ENCODE measurements at regions not wholly inside any gene's neighbourhood (a gene's known extent, or its start where the extent isn't known, plus 50 kb on each side); places are given as distances from the start of the nearest gene placed in this dataset.
"Not testable (repeated sequence)": the region's sequence is repeated elsewhere in the genome, so short reads cannot be mapped to it uniquely, and the experiment has no call there.

DNA sequence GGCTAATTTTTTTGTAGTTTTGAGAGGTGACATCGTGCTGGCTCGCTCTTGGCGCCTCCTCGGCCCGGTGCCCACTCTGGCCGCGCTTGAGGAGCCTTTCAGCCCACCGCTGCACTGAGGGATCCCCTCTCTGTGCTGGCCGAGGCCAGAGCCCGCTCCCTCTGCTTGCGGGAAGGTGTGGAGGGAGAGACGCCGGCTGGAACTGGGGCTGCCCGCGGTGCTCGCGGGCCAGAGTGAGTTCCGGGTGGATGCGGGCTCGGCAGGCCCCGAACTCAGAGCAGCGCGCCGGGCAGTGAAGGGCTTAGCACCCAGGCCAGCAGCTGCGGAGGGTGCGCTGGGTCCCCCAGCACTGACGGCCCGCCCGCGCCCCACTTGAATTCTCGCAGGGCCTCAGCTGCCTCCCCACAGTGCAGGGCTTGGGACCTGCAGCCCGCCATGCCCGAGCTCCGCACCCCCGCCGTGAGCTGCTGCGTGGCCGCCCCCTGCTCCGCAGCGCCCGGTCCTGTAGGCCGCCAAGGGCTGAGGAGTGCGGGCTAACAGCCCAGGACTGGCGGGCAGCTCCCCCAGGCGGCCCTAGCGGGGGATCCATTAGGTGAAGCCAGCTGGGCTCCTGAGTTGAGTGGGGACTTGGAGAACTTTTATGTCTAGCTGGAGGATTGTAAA lies 113.2 kb upstream of the ZSWIM2 start:
- Histone ChIP-seq H3K9ac (ENCODE audit: insufficient read length) (no peak overlapping the region), H3K27ac (no peak overlapping the region), H3K9me3 (ENCODE audit: low read depth, low read length) (no peaks in the 10 kb centered on the region), H3K36me3 (ENCODE audit: insufficient read depth, low read length) (no peaks in the 10 kb centered on the region), H3K4me3 (no peak overlapping the region)
- DNase-seq (ENCODE audit: low read depth, low spot score) = no peak
- no peak for TF ChIP-seq POLR2AphosphoS5 (IDR thresholded peaks at IDR 0.05; ENCODE audit: borderline replicate concordance, low read depth, low read length)
- TF ChIP-seq FOXP2 (optimal IDR thresholded peaks at IDR 0.05; ENCODE audit: control extremely low read depth, extremely low read length, insufficient read depth) = no peak
- no peak for TF ChIP-seq EZH2 (IDR thresholded peaks at IDR 0.05)

DNA sequence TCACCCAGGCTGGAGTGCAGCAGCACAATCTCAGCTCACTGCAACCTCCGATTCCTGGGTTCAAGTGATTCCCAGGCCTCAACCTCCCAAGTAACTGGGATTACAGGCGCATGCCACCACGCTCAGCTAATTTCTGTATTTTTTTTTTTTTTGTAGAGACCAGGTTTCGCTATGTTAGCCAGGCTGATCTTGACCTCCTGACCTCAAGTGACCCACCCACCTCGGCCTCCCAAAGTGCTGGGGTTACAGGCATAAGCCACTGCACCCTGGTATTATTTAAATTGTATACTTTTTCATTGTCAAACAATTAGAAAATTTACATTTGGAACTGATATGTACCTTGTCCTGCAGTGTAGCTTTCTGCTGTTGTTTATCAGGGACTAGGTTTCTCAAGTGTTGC lies 111.3 kb upstream of the ZSWIM2 start:
- H3K36me3 ChIP-seq (ENCODE audit: insufficient read depth, low read length); H3K9ac ChIP-seq (ENCODE audit: insufficient read length); H3K9me3 ChIP-seq (ENCODE audit: low read depth, low read length); DNase-seq (ENCODE audit: low read depth, low spot score); H3K27ac ChIP-seq; H3K4me3 ChIP-seq: not testable (repeated sequence)

DNA sequence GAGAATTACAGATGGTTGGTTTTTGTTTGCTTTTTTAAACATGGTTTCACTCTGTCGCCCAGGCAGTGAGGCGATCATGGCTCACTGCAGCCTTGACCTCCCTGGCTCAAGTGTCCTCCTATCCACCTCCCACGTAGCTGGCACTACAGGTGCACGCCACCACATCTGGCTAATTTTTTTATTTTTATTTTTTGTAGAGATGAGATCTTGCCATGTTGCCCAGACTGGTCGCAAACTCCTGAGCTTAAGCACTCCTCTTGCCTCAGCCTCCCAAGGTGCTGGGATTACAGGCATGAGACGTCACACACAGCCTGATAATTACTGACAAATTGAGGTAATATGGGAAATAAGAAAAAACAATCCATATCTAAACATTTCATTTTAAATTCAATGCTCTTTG lies 110.5 kb upstream of the ZSWIM2 start:
- H3K9ac ChIP-seq (ENCODE audit: insufficient read length) = no peak overlapping the region
- H3K9me3 ChIP-seq (ENCODE audit: low read depth, low read length) = no peaks in the 10 kb centered on the region
- no peak for DNase-seq (ENCODE audit: low read depth, low spot score)
- H3K4me3 ChIP-seq = no peak overlapping the region
- TF ChIP-seq FOXP2 (optimal IDR thresholded peaks at IDR 0.05; ENCODE audit: control extremely low read depth, extremely low read length, insufficient read depth) = no peak
- TF ChIP-seq POLR2AphosphoS5 (IDR thresholded peaks at IDR 0.05; ENCODE audit: borderline replicate concordance, low read depth, low read length) = no peak
- TF ChIP-seq EZH2 (IDR thresholded peaks at IDR 0.05) = no peak
- H3K36me3 ChIP-seq (ENCODE audit: insufficient read depth, low read length) = no peaks in the 10 kb centered on the region
- no peak overlapping the region for H3K27ac ChIP-seq

DNA sequence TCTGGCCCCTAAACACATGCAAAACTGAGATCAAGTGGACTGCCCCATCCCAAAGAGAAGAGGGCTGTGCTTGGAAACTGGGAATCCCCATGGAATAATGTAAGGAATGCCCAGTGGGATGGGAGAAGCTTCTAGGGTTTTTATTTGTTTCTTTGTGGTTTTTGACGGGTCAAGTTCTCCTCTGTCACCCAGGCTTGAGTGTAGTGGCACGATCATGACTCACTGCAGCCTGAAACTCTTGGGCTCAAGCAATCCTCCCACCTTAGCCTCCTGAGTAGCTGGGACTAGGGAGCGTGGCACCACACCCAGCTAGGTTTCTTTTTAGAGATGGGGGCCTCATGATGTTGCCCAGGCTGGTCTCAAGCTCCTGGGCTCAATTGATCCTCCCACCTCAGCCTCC lies 101.7 kb upstream of the ZSWIM2 start:
- no peak for DNase-seq (ENCODE audit: low read depth, low spot score)
- Histone ChIP-seq H3K9me3 (ENCODE audit: low read depth, low read length) (no peaks in the 10 kb centered on the region), H3K4me3 (no peak overlapping the region), H3K36me3 (ENCODE audit: insufficient read depth, low read length) (no peaks in the 10 kb centered on the region), H3K9ac (ENCODE audit: insufficient read length) (no peak overlapping the region), H3K27ac (no peak overlapping the region)
- no peak for TF ChIP-seq POLR2AphosphoS5 (IDR thresholded peaks at IDR 0.05; ENCODE audit: borderline replicate concordance, low read depth, low read length)
- no peak for TF ChIP-seq FOXP2 (optimal IDR thresholded peaks at IDR 0.05; ENCODE audit: control extremely low read depth, extremely low read length, insufficient read depth)
- no peak for TF ChIP-seq EZH2 (IDR thresholded peaks at IDR 0.05)

DNA sequence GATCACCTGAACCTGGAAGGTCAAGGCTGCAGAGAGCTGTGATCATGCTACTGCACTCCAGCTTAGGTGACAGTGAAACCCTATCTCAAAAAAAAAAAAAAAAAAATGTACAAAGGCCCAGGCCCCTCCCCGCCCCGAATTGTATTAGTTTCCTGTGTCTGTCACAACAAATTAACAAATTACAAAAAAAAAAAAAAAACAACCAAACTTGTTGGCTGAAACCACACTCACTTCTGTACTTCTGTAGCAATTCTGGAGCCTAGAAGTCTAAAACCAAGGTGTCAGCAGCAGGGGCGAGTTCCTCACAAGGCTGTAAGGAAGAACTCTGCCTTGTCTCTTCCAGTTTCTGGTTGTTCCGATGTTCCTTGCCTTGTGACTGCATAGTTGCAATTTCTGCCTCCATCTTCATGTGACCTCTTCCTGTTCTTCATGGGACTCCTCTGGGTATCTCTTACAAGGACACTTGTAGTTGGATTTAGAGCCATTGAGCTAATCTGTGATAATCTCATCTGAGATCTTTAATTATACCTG lies 100.8 kb upstream of the ZSWIM2 start:
- Histone ChIP-seq H3K36me3 (ENCODE audit: insufficient read depth, low read length) (no peaks in the 10 kb centered on the region), H3K4me3 (no peak overlapping the region), H3K9ac (ENCODE audit: insufficient read length) (no peak overlapping the region), H3K9me3 (ENCODE audit: low read depth, low read length) (no peaks in the 10 kb centered on the region), H3K27ac (no peak overlapping the region)
- DNase-seq (ENCODE audit: low read depth, low spot score) = no peak
- TF ChIP-seq EZH2 (IDR thresholded peaks at IDR 0.05) (no peak), FOXP2 (optimal IDR thresholded peaks at IDR 0.05; ENCODE audit: control extremely low read depth, extremely low read length, insufficient read depth) (no peak), POLR2AphosphoS5 (IDR thresholded peaks at IDR 0.05; ENCODE audit: borderline replicate concordance, low read depth, low read length) (no peak)

DNA sequence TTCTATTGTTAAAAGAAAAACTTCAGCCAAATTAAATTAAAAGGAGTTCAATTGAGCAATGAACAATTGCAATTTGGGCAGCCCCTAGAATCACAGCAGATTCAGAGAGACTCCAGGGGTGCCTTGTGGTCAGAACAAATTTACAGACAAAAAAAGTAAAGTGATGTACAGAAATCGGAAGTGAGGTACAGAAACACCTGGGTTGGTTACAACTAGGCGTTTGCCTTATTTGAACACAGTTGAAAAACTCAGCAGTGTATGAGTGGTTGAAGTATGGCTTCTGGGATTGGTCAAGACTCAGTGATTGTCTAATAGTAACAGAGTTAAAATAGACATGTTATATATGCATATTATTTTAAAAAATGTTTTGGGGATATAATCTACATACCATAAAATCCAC lies 98.5 kb upstream of the ZSWIM2 start:
- no peak overlapping the region for H3K27ac ChIP-seq
- H3K4me3 ChIP-seq = no peak overlapping the region
- no peaks in the 10 kb centered on the region for H3K9me3 ChIP-seq (ENCODE audit: low read depth, low read length)
- TF ChIP-seq POLR2AphosphoS5 (IDR thresholded peaks at IDR 0.05; ENCODE audit: borderline replicate concordance, low read depth, low read length) (no peak), EZH2 (IDR thresholded peaks at IDR 0.05) (no peak), FOXP2 (optimal IDR thresholded peaks at IDR 0.05; ENCODE audit: control extremely low read depth, extremely low read length, insufficient read depth) (no peak)
- no peak overlapping the region for H3K9ac ChIP-seq (ENCODE audit: insufficient read length)
- no peak for DNase-seq (ENCODE audit: low read depth, low spot score)
- no peaks in the 10 kb centered on the region for H3K36me3 ChIP-seq (ENCODE audit: insufficient read depth, low read length)

DNA sequence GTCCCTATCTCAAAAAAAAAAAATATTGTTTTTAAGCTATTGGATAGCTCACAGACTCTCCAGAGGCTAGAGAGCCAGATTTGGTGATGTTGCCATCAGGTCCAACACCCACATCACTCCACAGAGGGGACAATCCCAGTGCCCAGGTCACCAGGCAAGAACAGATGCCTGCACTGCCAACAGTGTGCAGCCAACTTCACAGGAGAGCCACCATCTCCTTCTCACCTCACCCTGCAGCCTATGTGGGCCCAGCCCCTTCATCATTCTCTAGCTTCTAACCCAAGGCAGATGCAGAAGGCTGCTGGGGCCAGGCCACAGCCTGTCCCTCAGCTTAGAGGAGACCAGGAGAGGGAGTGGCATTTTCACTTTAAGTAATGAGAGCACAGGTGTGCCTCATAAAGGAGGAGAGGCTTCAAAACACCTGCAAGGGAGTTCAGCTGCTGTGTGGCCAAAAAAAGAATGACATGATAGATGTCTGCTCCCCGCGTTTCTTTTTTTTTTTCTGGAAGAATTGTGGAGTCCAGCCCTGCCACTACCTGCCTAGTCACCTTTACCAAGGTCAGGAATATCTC lies 98.0 kb upstream of the ZSWIM2 start:
- H3K4me3 ChIP-seq = no peak overlapping the region
- H3K9me3 ChIP-seq (ENCODE audit: low read depth, low read length) = no peaks in the 10 kb centered on the region
- TF ChIP-seq EZH2 (IDR thresholded peaks at IDR 0.05) (no peak), POLR2AphosphoS5 (IDR thresholded peaks at IDR 0.05; ENCODE audit: borderline replicate concordance, low read depth, low read length) (no peak), FOXP2 (optimal IDR thresholded peaks at IDR 0.05; ENCODE audit: control extremely low read depth, extremely low read length, insufficient read depth) (no peak)
- H3K9ac ChIP-seq (ENCODE audit: insufficient read length) = no peak overlapping the region
- H3K27ac ChIP-seq = no peak overlapping the region
- DNase-seq (ENCODE audit: low read depth, low spot score) = no peak
- no peaks in the 10 kb centered on the region for H3K36me3 ChIP-seq (ENCODE audit: insufficient read depth, low read length)

DNA sequence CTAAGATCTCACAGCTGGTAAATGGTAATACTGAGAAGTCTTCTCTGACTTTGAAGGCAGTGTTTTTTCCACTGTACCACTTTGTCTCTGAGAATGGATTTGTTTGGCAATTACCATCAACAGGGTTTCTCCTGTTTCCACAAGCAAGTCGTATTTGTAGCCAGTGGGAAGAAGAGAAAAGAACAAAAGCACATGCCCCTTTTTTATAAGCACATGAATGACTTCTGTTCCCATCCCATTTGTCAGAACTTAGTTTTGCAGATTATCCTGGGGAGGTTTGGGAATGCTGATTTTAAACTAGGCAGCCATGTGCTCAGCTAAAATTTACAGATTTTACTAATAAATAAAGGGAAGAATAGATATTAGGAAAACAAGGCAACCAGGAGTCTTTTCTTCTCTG lies 92.9 kb upstream of the ZSWIM2 start:
- TF ChIP-seq FOXP2 (optimal IDR thresholded peaks at IDR 0.05; ENCODE audit: control extremely low read depth, extremely low read length, insufficient read depth) = no peak
- TF ChIP-seq POLR2AphosphoS5 (IDR thresholded peaks at IDR 0.05; ENCODE audit: borderline replicate concordance, low read depth, low read length) = no peak
- no peak for TF ChIP-seq EZH2 (IDR thresholded peaks at IDR 0.05)
- Histone ChIP-seq H3K9me3 (ENCODE audit: low read depth, low read length) (no peaks in the 10 kb centered on the region), H3K9ac (ENCODE audit: insufficient read length) (no peak overlapping the region), H3K36me3 (ENCODE audit: insufficient read depth, low read length) (no peaks in the 10 kb centered on the region), H3K4me3 (no peak overlapping the region), H3K27ac (no peak overlapping the region)
- no peak for DNase-seq (ENCODE audit: low read depth, low spot score)

DNA sequence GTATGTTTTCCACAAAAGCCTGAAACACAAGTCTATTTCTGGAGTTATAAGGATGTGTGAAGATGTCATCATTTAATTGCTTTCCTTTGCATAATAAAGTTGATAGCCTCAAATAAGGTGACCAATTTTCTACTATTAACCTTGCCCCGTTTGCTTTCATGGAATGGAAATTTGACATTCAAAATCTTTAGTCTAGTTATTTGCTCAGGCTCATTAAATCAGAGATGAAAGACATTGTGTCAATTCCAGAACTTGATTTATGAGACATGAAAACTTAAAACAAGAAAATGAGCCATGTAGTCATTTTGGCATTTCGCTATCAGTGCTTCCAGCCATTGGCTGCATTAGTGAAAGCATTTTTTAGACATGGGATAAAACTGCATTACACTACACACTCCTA lies 91.5 kb upstream of the ZSWIM2 start:
- Histone ChIP-seq H3K9me3 (ENCODE audit: low read depth, low read length) (no peaks in the 10 kb centered on the region), H3K36me3 (ENCODE audit: insufficient read depth, low read length) (no peaks in the 10 kb centered on the region), H3K4me3 (no peak overlapping the region), H3K27ac (no peak overlapping the region), H3K9ac (ENCODE audit: insufficient read length) (no peak overlapping the region)
- no peak for DNase-seq (ENCODE audit: low read depth, low spot score)
- TF ChIP-seq FOXP2 (optimal IDR thresholded peaks at IDR 0.05; ENCODE audit: control extremely low read depth, extremely low read length, insufficient read depth) = no peak
- no peak for TF ChIP-seq POLR2AphosphoS5 (IDR thresholded peaks at IDR 0.05; ENCODE audit: borderline replicate concordance, low read depth, low read length)
- TF ChIP-seq EZH2 (IDR thresholded peaks at IDR 0.05) = no peak

Measured in SK-N-MC (cell line).